NCI-H146 (cell line): ENCODE measurements at regions not wholly inside any gene's neighbourhood (a gene's known extent, or its start where the extent isn't known, plus 50 kb on each side); places are given as distances from the start of the nearest gene placed in this dataset.

Experiments
- DNase-seq: peaks from one replicate; lab custom pipeline; 2025; lab: John Stamatoyannopoulos, UW

GRCh38 chr20:57768519-57768918 lies 58.7 kb upstream of the PMEPA1 start:
- no peak for DNase-seq

GRCh38 chr20:57767441-57767840 lies 57.6 kb upstream of the PMEPA1 start:
- DNase-seq = no peak

GRCh38 chr20:57763235-57763595 lies 53.4 kb upstream of the PMEPA1 start:
- no peak for DNase-seq

- DNase-seq = no peak
Measured at GRCh38 chr20:57762531-57763234, 52.9 kb upstream of the PMEPA1 start.

GRCh38 chr20:57761413-57761734 lies 51.6 kb upstream of the PMEPA1 start:
- DNase-seq = no peak

- DNase-seq = no peak
Measured at GRCh38 chr20:57760698-57761412, 51.0 kb upstream of the PMEPA1 start.

- DNase-seq = no peak
Measured at GRCh38 chr20:57759724-57760123, 49.9 kb upstream of the PMEPA1 start.
